Osteoblast (primary cell): ENCODE measurements at regions not wholly inside any gene's neighbourhood (a gene's known extent, or its start where the extent isn't known, plus 50 kb on each side); places are given as distances from the start of the nearest gene placed in this dataset.

Source experiments
- DNase-seq: peaks from one replicate; pipeline ENCODE4 v3.0.0; 2011; ENCODE audit warnings: low spot score, mixed read lengths; ENCODE audit not compliant: insufficient read length; ENCODE audit errors: missing footprints
- H2AFZ ChIP-seq: 2 replicates; pipeline ENCODE4 v1.6.0; 2011; ENCODE audit warnings: mild to moderate bottlenecking, low read length
- H3K27ac ChIP-seq: 2 replicates; pipeline ENCODE4 v1.5.1; 2011; ENCODE audit warnings: mild to moderate bottlenecking, low read depth, low read length, moderate library complexity
- H3K27me3 ChIP-seq: 2 replicates; pipeline ENCODE4 v1.6.0; 2012; ENCODE audit warnings: mild to moderate bottlenecking, control low read depth, inconsistent platforms, low read length, moderate library complexity; ENCODE audit not compliant: insufficient read depth
- H3K36me3 ChIP-seq: 2 replicates; pipeline ENCODE4 v1.5.1; 2011; ENCODE audit warnings: mild to moderate bottlenecking, low read length, control low read depth, moderate library complexity; ENCODE audit not compliant: insufficient read depth
- H3K4me1 ChIP-seq: 2 replicates; pipeline ENCODE4 v1.5.1; 2011; ENCODE audit warnings: mild to moderate bottlenecking, low read length, control low read depth, moderate library complexity; ENCODE audit not compliant: insufficient read depth
- H3K4me2 ChIP-seq: 2 replicates; pipeline ENCODE4 v1.6.0; 2011; ENCODE audit warnings: mild to moderate bottlenecking, low read length; ENCODE audit not compliant: insufficient read depth
- H3K4me3 ChIP-seq: fragments of 200-600 bp; sonication (generic); 3 replicates; pipeline ENCODE4 v1.5.1; 2012; ENCODE audit warnings: mild to moderate bottlenecking, low read length, inconsistent platforms; ENCODE audit not compliant: insufficient read depth
- H3K79me2 ChIP-seq: 2 replicates; pipeline ENCODE4 v1.6.0; 2012; ENCODE audit warnings: mild to moderate bottlenecking, low read length, control low read depth, inconsistent platforms; ENCODE audit not compliant: insufficient read depth
- H3K9me3 ChIP-seq: 2 replicates; pipeline ENCODE4 v1.5.1; 2011; ENCODE audit warnings: low read depth, low read length, control low read depth
- H4K20me1 ChIP-seq: 2 replicates; pipeline ENCODE4 v1.6.0; 2012; ENCODE audit warnings: mild to moderate bottlenecking, low read length, control low read depth; ENCODE audit not compliant: insufficient read depth
- CTCF ChIP-seq: IDR thresholded peaks from 2 replicates; pipeline ENCODE4 v1.5.1; 2011; ENCODE audit warnings: mild to moderate bottlenecking, low read depth, low read length, moderate library complexity; ENCODE audit errors: extremely low read depth

DNA sequence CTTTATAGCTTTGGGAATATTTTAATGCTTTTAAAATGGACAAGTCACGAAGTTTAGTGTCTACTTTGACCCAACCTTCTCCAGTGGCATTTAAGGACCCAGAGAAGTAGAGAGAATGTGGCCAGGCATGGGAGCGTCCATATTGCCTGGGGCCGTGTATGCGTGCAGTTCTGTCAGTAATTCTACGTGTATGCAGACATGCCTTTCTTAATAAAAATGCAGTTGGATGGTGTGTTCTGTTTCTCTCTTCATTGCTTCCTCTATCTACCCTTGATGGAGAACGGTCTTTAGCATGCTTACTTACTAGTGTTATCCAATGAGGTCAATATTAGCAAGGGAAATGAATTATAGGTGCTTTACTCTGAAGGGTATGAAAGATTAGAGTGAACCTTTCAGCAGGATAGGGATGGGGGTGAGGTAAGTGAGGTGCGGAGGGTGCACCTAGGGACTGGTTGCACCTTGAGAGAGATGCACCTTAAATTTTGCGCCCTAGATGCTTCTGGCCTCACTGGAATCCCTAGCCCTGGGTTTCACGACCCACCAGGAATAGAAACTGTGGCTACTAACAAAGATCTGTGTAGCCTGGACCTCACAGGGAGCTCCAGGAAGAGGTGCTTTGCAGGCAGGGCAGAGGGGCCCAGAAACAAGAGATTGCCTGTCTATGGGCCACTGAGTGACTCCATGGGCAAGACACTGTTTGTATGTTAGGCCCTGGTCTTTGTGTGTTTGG is 194.3 kb downstream of the MYCN start:
- Histone ChIP-seq H3K27ac (no peak overlapping the region), H3K79me2 (no peaks in the 10 kb centered on the region), H3K36me3 (no peaks in the 10 kb centered on the region), H3K4me1 (no peaks in the 10 kb centered on the region), H2AFZ (no peak overlapping the region), H4K20me1 (no peaks in the 10 kb centered on the region), H3K9me3 (no peaks in the 10 kb centered on the region), H3K27me3 (no peaks in the 10 kb centered on the region), H3K4me3 (no peak overlapping the region), H3K4me2 (no peak overlapping the region)
- no peak for TF ChIP-seq CTCF
- no peak for DNase-seq

GRCh38 chr2:16130906-16131400 is 190.6 kb downstream of the MYCN start:
- H3K4me3 ChIP-seq, result no peak overlapping the region
- H4K20me1 ChIP-seq, result no peaks in the 10 kb centered on the region
- no peaks in the 10 kb centered on the region for H3K27me3 ChIP-seq
- no peak overlapping the region for H3K27ac ChIP-seq
- no peaks in the 10 kb centered on the region for H3K4me1 ChIP-seq
- no peaks in the 10 kb centered on the region for H3K36me3 ChIP-seq
- no peak for DNase-seq
- H3K79me2 ChIP-seq, result no peaks in the 10 kb centered on the region
- H2AFZ ChIP-seq, result no peak overlapping the region
- H3K9me3 ChIP-seq, result peaks cover 3% of the 10 kb centered on the region
- TF ChIP-seq CTCF, result no peak
- no peak overlapping the region for H3K4me2 ChIP-seq

GRCh38 chr2:16130541-16130880 is 190.2 kb downstream of the MYCN start:
- TF ChIP-seq CTCF, result no peak
- H4K20me1 ChIP-seq, result no peaks in the 10 kb centered on the region
- no peak for DNase-seq
- H3K36me3 ChIP-seq, result no peaks in the 10 kb centered on the region
- H3K27ac ChIP-seq, result no peak overlapping the region
- no peaks in the 10 kb centered on the region for H3K79me2 ChIP-seq
- H3K4me2 ChIP-seq, result no peak overlapping the region
- H3K4me3 ChIP-seq, result no peak overlapping the region
- H3K9me3 ChIP-seq, result peaks cover 3% of the 10 kb centered on the region
- H3K27me3 ChIP-seq, result no peaks in the 10 kb centered on the region
- H2AFZ ChIP-seq, result no peak overlapping the region
- H3K4me1 ChIP-seq, result no peaks in the 10 kb centered on the region

DNA sequence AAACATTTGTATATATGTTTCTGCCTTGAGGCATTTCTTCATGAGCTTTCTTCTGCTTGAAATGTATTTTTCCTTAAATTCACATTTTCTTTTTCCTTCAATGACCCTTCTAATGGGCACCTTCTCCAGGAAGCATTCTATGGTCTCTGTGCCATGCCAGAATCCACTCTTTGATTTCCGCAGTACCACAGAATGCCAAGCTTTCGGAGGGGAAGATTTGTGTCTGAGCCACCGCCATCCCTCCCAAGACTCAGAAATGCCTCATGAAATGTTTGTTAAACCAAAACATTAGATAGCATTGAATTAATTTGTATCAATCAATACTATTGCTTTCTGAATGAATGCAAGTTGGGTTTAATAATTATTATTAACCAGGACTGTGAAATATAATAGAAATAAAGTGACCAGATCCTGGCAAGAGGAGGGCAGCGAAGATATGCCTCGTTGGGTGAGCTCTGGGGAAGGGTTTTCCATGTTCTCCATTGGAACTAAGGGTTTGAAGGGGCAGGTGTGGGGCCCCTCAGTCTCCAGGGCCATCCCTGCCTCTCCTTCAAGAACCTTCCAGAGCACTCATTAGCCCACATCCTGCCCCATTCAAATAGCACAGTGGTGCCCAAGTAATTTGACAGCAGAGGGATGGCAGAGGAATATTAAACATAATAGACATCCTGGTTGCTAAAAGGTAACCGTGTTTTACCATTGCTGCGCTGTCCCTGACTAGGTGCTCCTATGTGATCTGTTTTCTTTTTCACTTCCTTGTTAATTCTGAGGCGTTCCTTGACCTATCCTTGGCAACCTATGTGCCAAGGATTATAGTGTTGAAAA is 189.6 kb downstream of the MYCN start:
- Histone ChIP-seq H3K4me1 (no peaks in the 10 kb centered on the region), H3K4me2 (no peak overlapping the region), H3K9me3 (peaks cover 3% of the 10 kb centered on the region), H3K27ac (no peak overlapping the region), H3K27me3 (no peaks in the 10 kb centered on the region), H3K4me3 (no peak overlapping the region), H2AFZ (no peak overlapping the region), H4K20me1 (no peaks in the 10 kb centered on the region), H3K79me2 (no peaks in the 10 kb centered on the region), H3K36me3 (no peaks in the 10 kb centered on the region)
- no peak for TF ChIP-seq CTCF
- no peak for DNase-seq
